Ovary (tissue), 7 donors: ENCODE measurements at regions not wholly inside any gene's neighbourhood (a gene's known extent, or its start where the extent isn't known, plus 50 kb on each side); places are given as distances from the start of the nearest gene placed in this dataset.
A peak's percentile ranks its signal among the peaks of the same experiment; 100 is the strongest.
"Not testable (repeated sequence)": the region's sequence is repeated elsewhere in the genome, so short reads cannot be mapped to it uniquely, and the experiment has no call there.

ENCODE experiments used
- DNase-seq, 5 donors: peaks; one replicate each; pipeline ENCODE4 v3.0.0-alpha.2; 2019 to 2020
- H3K27ac ChIP-seq, 2 donors: fragments of 200-600 bp; one replicate each; pipeline versions ENCODE4 v1.5.1 to v1.8.0; 2019 to 2022
- H3K27me3 ChIP-seq: fragments of 200-600 bp; one replicate; pipeline ENCODE4 v1.8.0; 2022
- H3K36me3 ChIP-seq: fragments of 200-600 bp; sonication (generic); one replicate; pipeline ENCODE4 v1.5.1; 2019
- H3K4me1 ChIP-seq: one replicate; pipeline ENCODE4 v1.8.1; 2013; ENCODE audit warnings: mild to moderate bottlenecking, moderate library complexity; ENCODE audit not compliant: insufficient read depth
- H3K4me3 ChIP-seq: fragments of 200-600 bp; sonication (generic); one replicate; pipeline ENCODE4 v1.5.1; 2017
- H3K9me3 ChIP-seq, 2 donors: fragments of 200-600 bp in 1 of 2; sonication (generic) in 1 of 2; one replicate each; pipeline versions ENCODE4 v1.5.1 to v1.8.1; 2013 to 2019; ENCODE audit warnings: mild to moderate bottlenecking in 1 of 2, moderate library complexity in 1 of 2
- CTCF ChIP-seq, 3 donors: fragments of 450-650 bp in 2 of 3; fragments of 200-600 bp in 1 of 3; IDR thresholded peaks; one replicate each; pipeline versions ENCODE4 v1.5.1 to v1.8.0; 2016 to 2022; ENCODE audit warnings: antibody characterized with exemption in 3 of 3, mild to moderate bottlenecking in 1 of 3
- EP300 ChIP-seq: sonication (generic); formaldehyde crosslinking; IDR thresholded peaks from one replicate; pipeline ENCODE4 v1.6.1; 2017; ENCODE audit warnings: antibody characterized with exemption
- POLR2A ChIP-seq: fragments of 450-650 bp; IDR thresholded peaks from one replicate; pipeline ENCODE4 v1.6.1; 2017; ENCODE audit warnings: antibody characterized with exemption, mild to moderate bottlenecking, moderate library complexity
- WGBS, 3 donors: extraction: QIAGEN DNeasy Blood & Tissue Kit in 1 of 3; methylation state at CpG; one replicate each; pipeline versions ENCODE4 v1.1.5 to v1.1.7; 2013 to 2017; 5-methylcytosine and 5-hydroxymethylcytosine counted together
- intact Hi-C, 4 donors: fragments of 100-400 bp; cut with DNase I; formaldehyde crosslinking; loops; one replicate each; pipeline versions ENCODE4 v1.11.0 to v1.15.1; 2022 to 2023
- donor health status: DM: no; HTN: no; CAD: no; lungs with moderate emphysema.
- donor health status: DM: no; HTN: no; CAD: no.
- donor health status: Bipolar disorder and iron deficiency.
- donor health status: DM: no; HTN: no; CAD: no.
- donor health status: DM: yes; HTN: yes; CAD: no.

GRCh38 chr7:3175285-3175902 is 125.7 kb upstream of the SDK1 start:
- 88 to 96% (median 91%) methylated on average over 9 of the region's 9 CpGs for WGBS, 3 donors
- peak in 1 of 5 donors; percentile 9 for DNase-seq
- no peak overlapping the region for H3K4me3 ChIP-seq

GRCh38 chr7:3176112-3177000 is 124.7 kb upstream of the SDK1 start:
- no peaks in the 10 kb centered on the region for H3K27me3 ChIP-seq
- WGBS, 3 donors = 56 to 77% (median 74%) methylated on average over 10 of the region's 10 CpGs
- peak in 1 of 5 donors; percentile 12 for DNase-seq
- H3K36me3 ChIP-seq = no peaks in the 10 kb centered on the region
- H3K9me3 ChIP-seq = no peaks in the 10 kb centered on the region
- TF ChIP-seq POLR2A (no peak), EP300 (no peak), CTCF (IDR thresholded peaks at IDR 0.05) (no peak)
- no peaks in the 10 kb centered on the region for H3K4me1 ChIP-seq
- no peak overlapping the region for H3K27ac ChIP-seq
- intact Hi-C loops = no loop called here
- H3K4me3 ChIP-seq = no peak overlapping the region

More at GRCh38 chr7:3175285-3175902, 125.7 kb upstream of the SDK1 start:
- Histone ChIP-seq H3K27ac (no peak overlapping the region), H3K4me1 (no peaks in the 10 kb centered on the region), H3K36me3 (no peaks in the 10 kb centered on the region), H3K27me3 (no peaks in the 10 kb centered on the region), H3K9me3 (no peaks in the 10 kb centered on the region)
- intact Hi-C loops = no loop called here
- no peak for TF ChIP-seq CTCF (IDR thresholded peaks at IDR 0.05)
- TF ChIP-seq EP300 = no peak
- TF ChIP-seq POLR2A = no peak

- intact Hi-C loops = no loop called here
- H3K27me3 ChIP-seq = no peaks in the 10 kb centered on the region
- H3K4me1 ChIP-seq = no peaks in the 10 kb centered on the region
- DNase-seq = no peak
- no peak overlapping the region for H3K27ac ChIP-seq
- no peak overlapping the region for H3K4me3 ChIP-seq
- H3K36me3 ChIP-seq = no peaks in the 10 kb centered on the region
- 79 to 96% (median 91%) methylated on average over 2 of the region's 2 CpGs for WGBS, 3 donors
- no peaks in the 10 kb centered on the region for H3K9me3 ChIP-seq
- TF ChIP-seq POLR2A = no peak
These were observed 123.8 kb upstream of the SDK1 start for GRCh38 chr7:3177271-3177670.

- H3K4me1 ChIP-seq = no peaks in the 10 kb centered on the region
- 69 to 79% (median 70%) methylated on average over 8 of the region's 8 CpGs for WGBS, 3 donors
- no peaks in the 10 kb centered on the region for H3K27me3 ChIP-seq
- TF ChIP-seq CTCF (IDR thresholded peaks at IDR 0.05) = no peak
- TF ChIP-seq EP300 = no peak
- TF ChIP-seq POLR2A = no peak
- intact Hi-C loops = no loop called here
- H3K36me3 ChIP-seq = no peaks in the 10 kb centered on the region
- H3K4me3 ChIP-seq = no peak overlapping the region
- H3K27ac ChIP-seq = no peak overlapping the region
- H3K9me3 ChIP-seq = no peaks in the 10 kb centered on the region
- DNase-seq = peak in 1 of 5 donors; percentile 14
These were observed 121.6 kb upstream of the SDK1 start for GRCh38 chr7:3179456-3179855.

GRCh38 chr7:3180604-3181003 is 120.4 kb upstream of the SDK1 start:
- peak overlapping the region in 1 of 2 donors; percentile 77 for H3K27ac ChIP-seq
- no peak for DNase-seq
- WGBS, 3 donors = 76 to 91% (median 78%) methylated on average over 8 of the region's 8 CpGs
- no peaks in the 10 kb centered on the region for H3K36me3 ChIP-seq
- intact Hi-C loops = no loop called here
- H3K4me1 ChIP-seq = no peaks in the 10 kb centered on the region
- H3K9me3 ChIP-seq = no peaks in the 10 kb centered on the region
- H3K4me3 ChIP-seq = no peak overlapping the region
- H3K27me3 ChIP-seq = no peaks in the 10 kb centered on the region
- TF ChIP-seq CTCF (IDR thresholded peaks at IDR 0.05) = no peak
- no peak for TF ChIP-seq POLR2A
- TF ChIP-seq EP300 = no peak

- H3K9me3 ChIP-seq, DNase-seq, H3K27me3 ChIP-seq, H3K36me3 ChIP-seq, H3K4me1 ChIP-seq, H3K4me3 ChIP-seq, intact Hi-C loops: not testable (repeated sequence)
- WGBS, 3 donors = 70 to 72% (median 71%) methylated on average over 4 of the region's 4 CpGs
- H3K27ac ChIP-seq = peak overlapping the region in 1 of 2 donors; percentile 77
These were observed 119.0 kb upstream of the SDK1 start for GRCh38 chr7:3182055-3182454.
